Smooth muscle cell (in vitro differentiated cells): ENCODE measurements at regions not wholly inside any gene's neighbourhood (a gene's known extent, or its start where the extent isn't known, plus 50 kb on each side); places are given as distances from the start of the nearest gene placed in this dataset.

Experiments
- DNase-seq: peaks from one replicate; lab custom pipeline; 2025; ENCODE audit not compliant: unreplicated experiment; lab: John Stamatoyannopoulos, UW
- H2AFZ ChIP-seq: fragments of 200-600 bp; sonication (generic); 2 replicates; pipeline ENCODE4 v1.6.0; 2016; ENCODE audit warnings: antibody characterized with exemption, low read depth, mild to moderate bottlenecking
- H3F3A ChIP-seq: fragments of 200-600 bp; sonication (generic); 2 replicates; pipeline ENCODE4 v1.6.0; 2017; ENCODE audit warnings: antibody characterized with exemption, low read depth
- H3K27ac ChIP-seq: fragments of 200-600 bp; sonication (generic); 2 replicates; pipeline ENCODE4 v1.5.1; 2016; ENCODE audit warnings: low read depth, mild to moderate bottlenecking
- H3K27me3 ChIP-seq: fragments of 200-600 bp; sonication (generic); 2 replicates; pipeline ENCODE4 v1.6.1; 2016; ENCODE audit warnings: low read depth, mild to moderate bottlenecking
- H3K36me3 ChIP-seq: fragments of 200-600 bp; sonication (generic); 2 replicates; pipeline ENCODE4 v1.5.1; 2016; ENCODE audit warnings: low read depth
- H3K4me1 ChIP-seq: fragments of 200-600 bp; sonication (generic); 2 replicates; pipeline ENCODE4 v1.5.1; 2016; ENCODE audit warnings: low read depth
- H3K4me2 ChIP-seq: fragments of 200-600 bp; sonication (generic); 2 replicates; pipeline ENCODE4 v1.6.0; 2016; ENCODE audit warnings: mild to moderate bottlenecking
- H3K4me3 ChIP-seq: fragments of 200-600 bp; sonication (generic); 2 replicates; pipeline ENCODE4 v1.5.1; 2016; ENCODE audit warnings: mild to moderate bottlenecking
- H3K79me2 ChIP-seq: fragments of 200-600 bp; sonication (generic); 2 replicates; pipeline ENCODE4 v1.6.0; 2016; ENCODE audit warnings: low read depth, mild to moderate bottlenecking
- H3K9ac ChIP-seq: fragments of 200-600 bp; sonication (generic); 2 replicates; pipeline ENCODE4 v1.6.0; 2016; ENCODE audit warnings: low read depth
- H3K9me3 ChIP-seq: fragments of 200-600 bp; sonication (generic); replicated peaks from 2 replicates; pipeline ENCODE4 v1.5.1; 2016; ENCODE audit warnings: low read depth
- H4K20me1 ChIP-seq: fragments of 200-600 bp; sonication (generic); 2 replicates; pipeline ENCODE4 v1.6.0; 2016; ENCODE audit warnings: low read depth
- WGBS: methylation state at CpG from one replicate; pipeline ENCODE4 v1.1.7; 2016; ENCODE audit warnings: low lambda C conversion rate; 5-methylcytosine and 5-hydroxymethylcytosine counted together
- TF ChIP-seq, protein P1 (sequence below): fragments of 200-600 bp; sonication (generic); IDR thresholded peaks from 2 replicates; pipeline ENCODE4 v1.5.1; 2017; ENCODE audit warnings: borderline replicate concordance, mild to moderate bottlenecking, antibody characterized with exemption; ENCODE audit not compliant: insufficient read depth, poor library complexity, severe bottlenecking

DNA sequence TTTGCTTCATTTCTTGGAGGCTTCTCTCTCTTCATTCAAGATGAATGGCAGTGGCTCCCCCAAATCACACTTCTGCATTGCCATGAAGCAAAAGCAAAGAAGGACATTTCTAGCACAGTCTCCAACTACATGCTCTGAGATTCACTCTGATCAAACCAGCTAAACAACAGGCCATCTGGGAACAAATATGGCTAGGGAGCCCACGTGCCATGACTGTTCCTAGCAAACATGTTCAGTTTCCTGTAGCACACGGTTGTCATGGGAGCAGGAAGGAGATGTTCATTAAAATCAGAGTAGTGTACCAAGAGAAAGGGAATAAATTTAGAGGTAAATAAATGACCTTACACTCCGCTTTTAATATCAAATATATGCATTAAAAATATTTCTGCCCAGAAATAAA is 327.3 kb downstream of the GBE1 start:
- TF ChIP-seq, protein P1, sequence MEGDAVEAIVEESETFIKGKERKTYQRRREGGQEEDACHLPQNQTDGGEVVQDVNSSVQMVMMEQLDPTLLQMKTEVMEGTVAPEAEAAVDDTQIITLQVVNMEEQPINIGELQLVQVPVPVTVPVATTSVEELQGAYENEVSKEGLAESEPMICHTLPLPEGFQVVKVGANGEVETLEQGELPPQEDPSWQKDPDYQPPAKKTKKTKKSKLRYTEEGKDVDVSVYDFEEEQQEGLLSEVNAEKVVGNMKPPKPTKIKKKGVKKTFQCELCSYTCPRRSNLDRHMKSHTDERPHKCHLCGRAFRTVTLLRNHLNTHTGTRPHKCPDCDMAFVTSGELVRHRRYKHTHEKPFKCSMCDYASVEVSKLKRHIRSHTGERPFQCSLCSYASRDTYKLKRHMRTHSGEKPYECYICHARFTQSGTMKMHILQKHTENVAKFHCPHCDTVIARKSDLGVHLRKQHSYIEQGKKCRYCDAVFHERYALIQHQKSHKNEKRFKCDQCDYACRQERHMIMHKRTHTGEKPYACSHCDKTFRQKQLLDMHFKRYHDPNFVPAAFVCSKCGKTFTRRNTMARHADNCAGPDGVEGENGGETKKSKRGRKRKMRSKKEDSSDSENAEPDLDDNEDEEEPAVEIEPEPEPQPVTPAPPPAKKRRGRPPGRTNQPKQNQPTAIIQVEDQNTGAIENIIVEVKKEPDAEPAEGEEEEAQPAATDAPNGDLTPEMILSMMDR = no peak
- WGBS = 92% methylated on average over 3 of the region's 3 CpGs
- no peaks in the 10 kb centered on the region for H4K20me1 ChIP-seq

DNA sequence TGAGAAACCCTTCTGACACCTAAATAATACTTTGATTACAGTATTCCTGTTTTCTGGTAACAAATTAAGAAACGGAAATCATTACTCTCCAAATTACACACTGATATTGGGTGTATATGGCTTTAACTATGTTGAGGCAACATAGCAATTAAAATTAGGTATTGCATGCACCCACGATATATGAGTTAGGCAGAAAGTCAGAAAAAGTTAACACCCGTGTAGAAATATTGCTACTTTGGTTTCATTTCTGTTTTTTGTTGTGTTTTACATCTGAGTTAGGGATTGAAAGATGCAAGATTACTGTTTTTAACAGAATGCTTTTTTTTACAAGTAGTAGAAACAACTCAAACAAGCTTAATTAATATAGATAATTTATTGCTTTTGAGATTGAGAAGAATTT is 327.8 kb downstream of the GBE1 start:
- WGBS = 91% methylated on average over 3 of the region's 3 CpGs
- no peak overlapping the region for H3K27ac ChIP-seq
- TF ChIP-seq, protein P1 = no peak
- H3K79me2 ChIP-seq = no peaks in the 10 kb centered on the region
- no peak overlapping the region for H3K4me2 ChIP-seq
- H3K27me3 ChIP-seq = no peaks in the 10 kb centered on the region
- H3K9me3 ChIP-seq = no peaks in the 10 kb centered on the region
- no peaks in the 10 kb centered on the region for H3F3A ChIP-seq
- H3K4me3 ChIP-seq = no peak overlapping the region
- no peak overlapping the region for H2AFZ ChIP-seq
- DNase-seq = no peak
- no peaks in the 10 kb centered on the region for H3K36me3 ChIP-seq
- H4K20me1 ChIP-seq = no peaks in the 10 kb centered on the region
- no peak overlapping the region for H3K9ac ChIP-seq
- H3K4me1 ChIP-seq = no peaks in the 10 kb centered on the region

More for the DNA sequence above, 327.3 kb downstream of the GBE1 start:
- Histone ChIP-seq H3K4me2 (no peak overlapping the region), H3K27me3 (no peaks in the 10 kb centered on the region), H3K36me3 (no peaks in the 10 kb centered on the region), H3K79me2 (no peaks in the 10 kb centered on the region), H3K27ac (no peak overlapping the region), H3K9ac (no peak overlapping the region), H3K9me3 (no peaks in the 10 kb centered on the region), H3K4me1 (no peaks in the 10 kb centered on the region), H2AFZ (no peak overlapping the region), H3K4me3 (no peak overlapping the region), H3F3A (no peaks in the 10 kb centered on the region)
- DNase-seq = no peak

DNA sequence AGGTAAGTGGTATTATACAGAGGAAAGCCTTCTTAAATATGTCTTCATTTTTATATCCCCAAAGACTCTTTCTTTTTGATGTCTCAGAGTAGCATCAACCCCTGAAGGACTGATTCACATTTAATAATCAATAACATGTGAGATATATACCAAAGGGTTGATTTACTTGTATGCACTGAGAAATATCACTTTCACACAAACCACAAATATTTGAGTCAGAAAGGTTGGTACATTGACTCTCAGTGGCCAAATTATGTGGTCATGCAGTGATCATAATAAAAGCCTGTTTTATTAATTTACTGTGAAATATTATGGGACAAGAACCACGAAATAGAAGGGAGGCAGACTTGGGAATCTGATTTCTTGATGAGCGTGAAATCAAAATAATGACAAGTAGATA is 329.0 kb downstream of the GBE1 start:
- no peaks in the 10 kb centered on the region for H3K79me2 ChIP-seq
- 85% methylated on average over 2 of the region's 2 CpGs for WGBS

More for the DNA sequence above, 329.0 kb downstream of the GBE1 start:
- DNase-seq = no peak
- H3K9ac ChIP-seq = no peak overlapping the region
- H3K4me1 ChIP-seq = no peaks in the 10 kb centered on the region
- TF ChIP-seq, protein P1 = no peak
- no peaks in the 10 kb centered on the region for H3K9me3 ChIP-seq
- H3K27ac ChIP-seq = no peak overlapping the region
- no peak overlapping the region for H3K4me3 ChIP-seq
- H4K20me1 ChIP-seq = no peaks in the 10 kb centered on the region
- H3K4me2 ChIP-seq = no peak overlapping the region
- no peaks in the 10 kb centered on the region for H3F3A ChIP-seq
- H3K27me3 ChIP-seq = no peaks in the 10 kb centered on the region
- H3K36me3 ChIP-seq = no peaks in the 10 kb centered on the region
- no peak overlapping the region for H2AFZ ChIP-seq
